ENCODE measurements at regions not wholly inside any gene's neighbourhood (a gene's known extent, or its start where the extent isn't known, plus 50 kb on each side); places are given as distances from the start of the nearest gene placed in this dataset.

GRCh38 chr3:192042116-192042515 lies 581.2 kb downstream of the PYDC2 start:
- Mint-ChIP-seq H3K4me1 (ENCODE audit: low read depth, unreplicated experiment) (no peaks in the 10 kb centered on the region), H3K27me3 (ENCODE audit: insufficient read depth, unreplicated experiment) (no peaks in the 10 kb centered on the region), H3K27ac (ENCODE audit: unreplicated experiment) (no peak overlapping the region), H3K9me3 (ENCODE audit: unreplicated experiment) (peaks cover 8% of the 10 kb centered on the region), H3K4me3 (ENCODE audit: unreplicated experiment) (no peak overlapping the region), H3K36me3 (ENCODE audit: insufficient read depth, unreplicated experiment) (no peaks in the 10 kb centered on the region)
- POLR2A ChIA-PET: no interaction called here
- DNase-seq: no peak
- CTCF ChIA-PET: no interaction called here
- intact Hi-C loops (cut with micrococcal nuclease; ENCODE audit: unreplicated experiment): no loop called here
- BruUV-seq (replicated peaks): no TSS peak
- H3K27me3 ChIP-seq (replicated peaks; ENCODE audit: control insufficient read depth, insufficient read depth, low read length): no peaks in the 10 kb centered on the region
- TF ChIP-seq CTCF (IDR thresholded peaks at IDR 0.05; ENCODE audit: insufficient read depth in 1 of 2, low read depth in 1 of 2, low read length in 1 of 2, severe bottlenecking in 1 of 2, unreplicated experiment in 1 of 2): no peak
- no peaks in the 10 kb centered on the region for H3K9me3 ChIP-seq
- no peaks in the 10 kb centered on the region for H3K36me3 ChIP-seq (ENCODE audit: control insufficient read depth, insufficient read depth, low read length)
- H3K4me1 ChIP-seq: no peaks in the 10 kb centered on the region
- H3K4me3 ChIP-seq (ENCODE audit: low read depth, low read length): no peak overlapping the region

DNA sequence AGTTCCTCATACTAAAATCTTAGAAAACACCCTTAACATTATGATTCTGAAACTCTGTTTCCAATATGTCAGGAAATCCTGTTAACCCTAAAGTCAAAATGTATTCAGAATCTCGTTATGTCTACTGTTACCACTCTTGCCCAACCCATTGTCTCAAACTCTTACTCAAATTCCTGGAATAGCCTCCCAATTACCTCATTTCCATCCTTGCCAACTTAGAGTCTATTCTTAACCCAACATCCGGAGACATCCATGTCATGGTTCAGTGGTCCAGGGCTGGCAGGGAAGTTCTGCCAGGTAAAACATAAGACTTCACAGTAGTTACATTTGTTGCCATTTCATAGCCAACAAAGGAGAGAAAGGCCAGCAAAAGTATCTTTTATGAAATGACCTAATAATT lies 593.9 kb downstream of the PYDC2 start:
- CTCF ChIA-PET: no interaction called here
- no peaks in the 10 kb centered on the region for H3K4me1 Mint-ChIP-seq (ENCODE audit: low read depth, unreplicated experiment)
- H3K4me1 ChIP-seq: no peaks in the 10 kb centered on the region
- intact Hi-C loops (cut with micrococcal nuclease; ENCODE audit: unreplicated experiment): no loop called here
- no peak overlapping the region for H3K4me3 Mint-ChIP-seq (ENCODE audit: unreplicated experiment)
- BruUV-seq (replicated peaks): no TSS peak
- H3K27ac Mint-ChIP-seq (ENCODE audit: unreplicated experiment): no peak overlapping the region
- H3K36me3 Mint-ChIP-seq (ENCODE audit: insufficient read depth, unreplicated experiment): no peaks in the 10 kb centered on the region
- no peaks in the 10 kb centered on the region for H3K9me3 Mint-ChIP-seq (ENCODE audit: unreplicated experiment)
- H3K27me3 Mint-ChIP-seq (ENCODE audit: insufficient read depth, unreplicated experiment): no peaks in the 10 kb centered on the region
- H3K27me3 ChIP-seq (replicated peaks; ENCODE audit: control insufficient read depth, insufficient read depth, low read length): no peaks in the 10 kb centered on the region
- DNase-seq: no peak
- H3K36me3 ChIP-seq (ENCODE audit: control insufficient read depth, insufficient read depth, low read length): no peaks in the 10 kb centered on the region
- no peak for TF ChIP-seq CTCF (IDR thresholded peaks at IDR 0.05; ENCODE audit: insufficient read depth in 1 of 2, low read depth in 1 of 2, low read length in 1 of 2, severe bottlenecking in 1 of 2, unreplicated experiment in 1 of 2)
- H3K9me3 ChIP-seq: no peaks in the 10 kb centered on the region
- no peak overlapping the region for H3K4me3 ChIP-seq (ENCODE audit: low read depth, low read length)
- POLR2A ChIA-PET: no interaction called here

- no peaks in the 10 kb centered on the region for H3K4me1 ChIP-seq
- CTCF ChIA-PET: no interaction called here
- no peak for DNase-seq
- no peaks in the 10 kb centered on the region for H3K9me3 ChIP-seq
- no peaks in the 10 kb centered on the region for H3K9me3 Mint-ChIP-seq (ENCODE audit: unreplicated experiment)
- H3K4me3 Mint-ChIP-seq (ENCODE audit: unreplicated experiment): no peak overlapping the region
- BruUV-seq (replicated peaks): no TSS peak
- H3K27me3 ChIP-seq (replicated peaks; ENCODE audit: control insufficient read depth, insufficient read depth, low read length): no peaks in the 10 kb centered on the region
- H3K4me1 Mint-ChIP-seq (ENCODE audit: low read depth, unreplicated experiment): peaks cover 6% of the 10 kb centered on the region
- no peak for TF ChIP-seq CTCF (IDR thresholded peaks at IDR 0.05; ENCODE audit: insufficient read depth in 1 of 2, low read depth in 1 of 2, low read length in 1 of 2, severe bottlenecking in 1 of 2, unreplicated experiment in 1 of 2)
- H3K36me3 ChIP-seq (ENCODE audit: control insufficient read depth, insufficient read depth, low read length): no peaks in the 10 kb centered on the region
- H3K36me3 Mint-ChIP-seq (ENCODE audit: insufficient read depth, unreplicated experiment): no peaks in the 10 kb centered on the region
- H3K4me3 ChIP-seq (ENCODE audit: low read depth, low read length): no peak overlapping the region
- H3K27ac Mint-ChIP-seq (ENCODE audit: unreplicated experiment): no peak overlapping the region
- no peaks in the 10 kb centered on the region for H3K27me3 Mint-ChIP-seq (ENCODE audit: insufficient read depth, unreplicated experiment)
- intact Hi-C loops (cut with micrococcal nuclease; ENCODE audit: unreplicated experiment): no loop called here
- POLR2A ChIA-PET: no interaction called here
Observed at GRCh38 chr3:192055946-192056345, 595.0 kb downstream of the PYDC2 start.
